GM21723 (cell line): ENCODE measurements at regions not wholly inside any gene's neighbourhood (a gene's known extent, or its start where the extent isn't known, plus 50 kb on each side); places are given as distances from the start of the nearest gene placed in this dataset.
"Not testable (repeated sequence)": the region's sequence is repeated elsewhere in the genome, so short reads cannot be mapped to it uniquely, and the experiment has no call there.

Experiments
- ATAC-seq: cut with Tn5 transposase; IDR thresholded peaks from one replicate; pipeline ENCODE4 v1.9.1; 2021; ENCODE audit warnings: mild to moderate bottlenecking, moderate library complexity; ENCODE audit not compliant: unreplicated experiment

DNA sequence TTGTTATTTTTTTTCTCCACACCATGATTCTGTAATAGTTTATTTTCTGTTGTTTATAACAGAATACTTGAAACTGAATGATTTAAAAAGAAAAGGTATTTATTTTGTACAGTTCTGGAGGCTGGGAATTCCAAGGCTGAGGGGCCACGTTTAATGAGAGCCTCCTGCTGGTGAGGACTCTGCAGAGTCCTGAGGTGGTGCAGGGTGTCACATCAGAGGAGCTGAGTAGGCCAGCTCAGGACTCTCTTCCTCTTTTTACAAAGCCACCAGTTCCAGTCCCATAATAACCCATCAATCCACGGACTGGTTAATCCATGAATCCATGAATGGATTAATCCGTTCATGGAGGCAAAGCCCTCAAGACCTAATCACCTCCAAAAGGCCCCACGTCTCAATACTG is 71.6 kb downstream of the TFAP2A start:
- ATAC-seq, result no peak

GRCh38 chr6:10341605-10342004 is 73.3 kb downstream of the TFAP2A start:
- no peak for ATAC-seq

DNA sequence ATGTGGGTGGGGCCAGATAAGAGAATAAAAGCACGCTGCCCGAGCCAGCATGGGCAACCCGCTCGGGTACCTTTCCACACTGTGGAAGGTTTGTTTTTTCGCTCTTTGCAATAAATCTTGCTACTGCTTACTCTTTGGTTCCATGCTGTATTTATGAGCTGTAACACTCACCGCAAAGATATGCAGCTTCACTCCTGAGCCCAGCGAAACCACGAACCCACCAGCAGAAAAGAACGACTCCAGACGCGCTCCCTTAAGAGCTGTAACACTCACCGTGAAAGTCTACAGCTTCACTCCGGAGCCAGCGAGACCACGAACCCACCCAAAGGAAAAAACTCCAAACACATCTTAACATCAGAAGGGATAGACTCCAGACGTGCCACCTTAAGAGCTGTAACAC is 76.7 kb downstream of the TFAP2A start:
- no peak for ATAC-seq

DNA sequence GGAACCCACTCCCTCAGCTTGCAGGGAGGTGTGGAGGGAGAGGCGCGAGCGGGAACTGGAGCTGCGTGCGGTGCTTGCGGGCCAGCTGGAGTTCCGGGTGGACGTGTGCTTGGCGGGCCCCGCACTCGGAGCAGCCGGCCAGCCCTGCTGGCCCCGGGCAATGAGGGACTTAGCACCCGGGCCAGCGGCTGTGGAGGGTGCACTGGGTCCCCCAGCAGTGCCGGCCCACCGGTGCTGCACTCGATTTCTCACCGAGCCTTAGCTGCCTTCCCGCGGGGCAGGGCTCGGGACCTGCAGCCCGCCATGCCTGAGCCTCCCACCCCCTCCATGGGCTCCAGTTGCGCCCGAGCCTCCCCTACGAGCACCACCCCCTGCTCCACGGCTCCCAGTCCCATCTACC is 77.5 kb downstream of the TFAP2A start:
- not testable (repeated sequence) for ATAC-seq

- ATAC-seq, result no peak
These were observed 82.8 kb downstream of the TFAP2A start for GRCh38 chr6:10332111-10332510.

DNA sequence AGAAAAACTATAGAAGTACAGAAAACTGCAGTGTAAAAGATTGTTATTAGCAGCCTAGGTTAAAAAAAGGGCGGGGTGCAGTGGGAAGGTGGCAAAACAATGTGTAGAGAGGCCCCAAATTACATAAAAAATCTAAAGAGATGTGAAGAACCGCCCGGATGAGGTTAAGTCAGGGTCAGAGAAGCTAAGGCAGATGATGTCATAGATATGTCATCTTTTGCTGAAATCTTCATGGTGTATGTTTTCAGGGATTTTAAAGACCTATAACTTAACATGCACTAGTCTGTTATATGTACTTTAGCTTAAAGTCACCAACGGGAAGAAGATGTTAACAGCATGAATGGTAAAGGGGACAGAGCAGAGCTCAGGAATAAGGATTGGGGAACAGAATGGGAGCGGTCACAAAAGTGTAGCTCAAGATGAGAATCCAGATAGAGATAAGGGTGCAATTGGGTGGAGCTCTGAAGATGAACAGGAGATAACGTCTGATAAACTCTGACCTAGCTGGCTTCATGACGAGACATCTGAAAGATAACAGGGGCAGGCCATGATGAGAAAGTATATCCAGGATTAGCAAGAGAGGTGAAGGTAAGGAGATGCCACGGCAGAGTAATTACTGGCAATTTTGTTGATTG is 83.4 kb downstream of the TFAP2A start:
- ATAC-seq, result no peak

GRCh38 chr6:10330515-10330914 is 84.4 kb downstream of the TFAP2A start:
- no peak for ATAC-seq

DNA sequence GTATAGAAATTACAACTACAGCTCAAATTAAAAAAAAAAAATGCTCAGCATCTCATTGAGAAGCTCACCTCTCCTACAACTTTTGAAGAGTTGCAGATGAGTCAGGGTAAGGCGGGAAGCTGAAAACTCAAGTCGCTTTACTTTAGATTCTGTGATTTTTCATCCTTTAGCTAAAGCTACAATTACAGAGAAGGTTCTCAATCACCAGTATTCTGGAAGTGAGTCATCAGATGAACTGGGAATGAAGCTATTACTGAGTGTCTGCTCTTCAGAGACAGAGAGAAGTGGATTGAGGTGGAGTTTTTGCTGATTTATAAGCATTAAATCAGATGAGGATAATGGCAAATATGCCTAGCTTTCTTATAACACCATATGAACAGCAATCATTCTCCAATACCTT is 91.9 kb downstream of the TFAP2A start:
- no peak for ATAC-seq

GRCh38 chr6:10320291-10320690 is 94.6 kb downstream of the TFAP2A start:
- ATAC-seq, result no peak

DNA sequence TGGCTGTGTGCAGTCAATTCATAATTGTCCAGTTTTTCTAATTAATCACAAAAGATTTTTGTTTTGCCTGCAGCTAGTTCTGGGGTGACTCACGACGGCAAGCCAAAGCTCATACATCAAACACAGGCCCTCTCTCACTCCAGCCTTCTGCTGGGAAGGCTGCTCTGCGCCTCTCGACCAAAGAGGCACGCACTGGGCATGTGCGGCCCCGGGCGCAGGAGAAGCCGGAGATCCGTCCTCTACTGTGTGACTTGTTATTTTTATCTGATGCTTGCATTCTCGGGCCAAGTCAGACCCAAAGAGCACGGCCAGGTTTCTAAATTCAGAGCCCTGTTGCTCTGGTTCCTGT is 98.5 kb downstream of the TFAP2A start:
- ATAC-seq, result no peak

DNA sequence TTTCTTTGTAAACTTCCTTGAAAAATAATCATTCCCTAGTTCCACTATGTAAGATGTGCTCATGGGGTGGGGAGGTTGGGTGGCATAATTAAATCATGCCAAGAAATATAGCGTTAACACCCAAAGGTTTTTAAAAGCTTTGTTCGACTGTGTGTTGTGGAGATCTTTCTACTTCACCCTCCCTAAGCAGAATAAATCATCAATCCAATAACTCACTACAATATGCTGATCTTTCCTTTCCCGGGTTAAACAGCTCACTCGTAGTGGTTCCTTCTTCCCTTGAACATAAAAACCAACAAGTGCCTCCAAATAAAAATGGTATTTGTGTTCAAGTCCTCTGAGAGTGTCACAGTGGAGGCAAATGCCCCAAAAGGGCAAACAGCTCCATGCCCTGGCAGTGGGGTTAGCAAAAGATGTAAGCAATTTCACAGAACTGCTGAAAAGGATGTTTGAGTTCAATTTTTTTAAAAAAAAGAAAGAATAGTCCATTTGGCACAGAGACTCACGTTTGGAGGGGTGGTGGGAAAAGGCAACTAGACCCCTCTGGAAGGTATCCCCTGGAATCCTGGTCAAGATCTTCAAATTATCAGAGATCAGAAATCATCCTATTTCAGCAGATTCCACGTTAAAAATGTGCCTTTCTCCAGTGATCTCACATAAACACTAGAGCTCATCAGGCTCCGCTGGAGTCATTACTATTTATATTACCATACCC is 99.1 kb downstream of the TFAP2A start:
- ATAC-seq, result no peak

GRCh38 chr6:10315034-10315433 is 99.8 kb downstream of the TFAP2A start:
- ATAC-seq, result no peak

GRCh38 chr6:10314163-10314955 is 100.5 kb downstream of the TFAP2A start:
- ATAC-seq, result no peak

GRCh38 chr6:10313799-10314162 is 101.1 kb downstream of the TFAP2A start:
- ATAC-seq, result no peak

DNA sequence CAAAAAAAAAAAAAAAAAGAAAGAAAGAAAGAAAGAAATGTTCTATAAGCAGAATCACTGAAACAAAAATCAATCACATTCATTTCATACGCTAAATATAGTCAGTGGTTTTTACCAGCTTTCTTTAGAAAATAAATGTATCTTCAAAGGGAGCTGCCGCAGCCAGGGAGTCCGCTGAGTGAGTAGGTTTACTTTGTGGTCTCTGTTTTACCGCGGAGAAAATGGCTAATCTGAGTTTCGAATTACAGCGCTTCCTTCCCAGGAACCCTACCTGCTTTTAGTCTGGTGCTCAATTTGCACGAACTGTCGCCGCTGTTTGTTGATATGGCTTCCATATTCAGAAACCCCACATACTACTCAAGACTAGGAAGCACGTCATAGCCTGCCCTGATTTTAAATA is 102.4 kb downstream of the TFAP2A start:
- no peak for ATAC-seq

GRCh38 chr6:10311546-10312405 is 103.1 kb downstream of the TFAP2A start:
- ATAC-seq, result not testable (repeated sequence)

GRCh38 chr6:10310826-10311225 is 104.0 kb downstream of the TFAP2A start:
- no peak for ATAC-seq

DNA sequence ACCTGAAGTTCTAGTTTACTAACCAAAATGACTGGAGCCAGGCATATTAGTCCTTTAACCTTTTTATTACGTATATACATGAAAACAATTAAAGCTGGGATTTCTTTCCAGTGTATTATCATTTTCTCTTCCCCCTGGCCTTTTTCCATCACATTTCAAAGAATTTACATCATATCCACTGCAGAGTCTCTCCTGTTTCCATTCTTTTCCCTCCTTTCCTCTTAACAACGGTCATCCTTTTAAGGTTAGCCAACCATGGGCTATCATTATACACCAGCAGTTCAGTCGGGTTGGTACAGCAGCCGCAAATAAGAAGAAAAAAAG is 104.6 kb downstream of the TFAP2A start:
- ATAC-seq, result no peak

DNA sequence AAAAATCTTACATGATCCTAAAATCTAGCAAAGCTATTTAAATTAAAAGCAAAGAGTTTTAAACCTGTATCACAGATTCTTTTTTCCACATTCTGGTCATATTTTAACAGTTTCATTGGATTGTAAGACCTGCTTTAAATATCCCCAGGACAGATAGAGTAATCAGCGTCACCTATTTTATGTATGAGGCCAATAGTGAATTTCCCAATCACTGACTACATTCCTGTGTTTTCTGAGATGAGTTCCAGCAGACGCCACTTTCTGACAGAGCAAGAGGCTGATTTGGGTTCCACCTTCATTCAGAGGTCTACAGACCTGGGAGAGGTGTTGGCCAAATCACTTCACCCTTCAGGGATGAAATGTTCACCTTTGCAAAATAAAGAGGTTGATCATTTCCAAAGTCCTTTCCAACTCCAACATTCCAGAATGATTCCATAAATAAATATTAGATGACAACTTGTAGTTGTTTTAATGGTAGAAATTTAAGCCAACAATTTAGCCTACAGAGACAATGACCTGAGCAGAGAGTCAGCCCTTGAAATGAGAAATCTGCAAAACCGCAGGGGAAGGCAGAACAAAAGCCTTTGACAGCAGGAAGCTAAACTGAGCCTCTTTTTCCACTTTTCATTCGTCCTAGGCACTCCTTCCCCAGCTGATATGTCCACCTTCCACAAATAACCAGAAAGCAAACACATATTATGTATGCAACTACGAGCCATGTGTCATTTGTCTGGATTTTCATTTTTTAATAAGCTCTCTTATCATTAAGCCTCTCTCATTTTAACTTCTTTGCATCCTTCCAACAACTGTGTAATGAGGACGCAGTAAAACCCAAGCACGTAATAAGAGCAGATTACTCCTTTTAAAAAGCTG is 105.2 kb downstream of the TFAP2A start:
- ATAC-seq, result no peak

DNA sequence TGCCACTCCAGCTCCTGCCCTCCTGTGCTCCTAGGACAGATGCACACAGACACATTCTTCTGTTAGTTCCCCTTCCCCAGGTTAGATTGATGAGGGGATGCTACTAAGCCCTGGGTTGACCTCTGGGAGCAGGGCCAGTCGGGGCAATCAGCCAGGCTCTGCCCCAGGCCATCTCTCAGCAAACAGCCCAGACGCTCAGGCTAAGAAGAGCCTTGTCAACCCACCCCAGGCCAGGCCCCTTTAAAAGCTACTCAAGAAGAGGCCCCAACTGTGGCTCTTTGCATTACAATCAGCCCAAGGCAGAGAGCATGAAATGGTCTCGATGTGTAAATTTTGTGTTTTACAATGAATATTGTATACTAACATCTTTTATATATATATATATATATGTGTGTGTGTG is 107.4 kb downstream of the TFAP2A start:
- no peak for ATAC-seq
